ENCODE measurements at regions not wholly inside any gene's neighbourhood (a gene's known extent, or its start where the extent isn't known, plus 50 kb on each side); places are given as distances from the start of the nearest gene placed in this dataset.

- peak in 1 of 2 donors; percentile 71 for DNase-seq (ENCODE audit: extremely low spot score in 2 of 2)
- Histone ChIP-seq H3K27me3 (no peaks in the 10 kb centered on the region), H3K4me3 (no peak overlapping the region), H3K36me3 (no peaks in the 10 kb centered on the region), H3K9me3 (no peaks in the 10 kb centered on the region), H3K27ac (no peak overlapping the region), H3K4me1 (no peaks in the 10 kb centered on the region)
- intact Hi-C loops (cut with DNase I): no loop called here
- TF ChIP-seq POLR2A (IDR thresholded peaks at IDR 0.05) (no peak), CTCF (IDR thresholded peaks at IDR 0.05) (peak in 2 of 3 experiments; percentile 15)
Observed at GRCh38 chr11:31870609-31871309, 59.6 kb upstream of the PAX6 start.

GRCh38 chr11:31869986-31870385, 58.9 kb upstream of the PAX6 start:
- Histone ChIP-seq H3K27me3 (no peaks in the 10 kb centered on the region), H3K36me3 (no peaks in the 10 kb centered on the region), H3K4me3 (no peak overlapping the region), H3K9me3 (no peaks in the 10 kb centered on the region), H3K4me1 (no peaks in the 10 kb centered on the region), H3K27ac (no peak overlapping the region)
- DNase-seq (ENCODE audit: extremely low spot score in 2 of 2): peak in 1 of 2 donors; percentile 20
- TF ChIP-seq CTCF (IDR thresholded peaks at IDR 0.05) (no peak), POLR2AphosphoS5 (IDR thresholded peaks at IDR 0.05; ENCODE audit: insufficient read depth in 1 of 2, low read depth in 1 of 2) (no peak), POLR2A (IDR thresholded peaks at IDR 0.05) (no peak)
- intact Hi-C loops (cut with DNase I): no loop called here

- TF ChIP-seq POLR2AphosphoS5 (IDR thresholded peaks at IDR 0.05; ENCODE audit: insufficient read depth in 1 of 2, low read depth in 1 of 2) (no peak), CTCF (IDR thresholded peaks at IDR 0.05) (no peak)
- intact Hi-C loops (cut with DNase I): no loop called here
- DNase-seq (ENCODE audit: extremely low spot score in 2 of 2): peak in 1 of 2 donors; percentile 64
Observed at GRCh38 chr11:31865606-31866300, 54.6 kb upstream of the PAX6 start.

GRCh38 chr11:31863170-31863832, 52.2 kb upstream of the PAX6 start:
- intact Hi-C loops (cut with DNase I): no loop called here
- Histone ChIP-seq H3K4me3 (no peak overlapping the region), H3K4me1 (no peaks in the 10 kb centered on the region), H3K9me3 (no peaks in the 10 kb centered on the region), H3K36me3 (no peaks in the 10 kb centered on the region), H3K27me3 (no peaks in the 10 kb centered on the region), H3K27ac (no peak overlapping the region)
- no peak for TF ChIP-seq POLR2AphosphoS5 (IDR thresholded peaks at IDR 0.05; ENCODE audit: insufficient read depth in 1 of 2, low read depth in 1 of 2)
- TF ChIP-seq CTCF (IDR thresholded peaks at IDR 0.05): no peak
- TF ChIP-seq POLR2A (IDR thresholded peaks at IDR 0.05): no peak
- peak in 1 of 2 donors; percentile 18 for DNase-seq (ENCODE audit: extremely low spot score in 2 of 2)

More at GRCh38 chr11:31865606-31866300, 54.6 kb upstream of the PAX6 start:
- no peaks in the 10 kb centered on the region for H3K36me3 ChIP-seq
- H3K4me3 ChIP-seq: no peak overlapping the region
- H3K27me3 ChIP-seq: no peaks in the 10 kb centered on the region
- H3K9me3 ChIP-seq: no peaks in the 10 kb centered on the region
- H3K27ac ChIP-seq: no peak overlapping the region
- H3K4me1 ChIP-seq: no peaks in the 10 kb centered on the region

Data from vagina (tissue), 2 donors.